GM23338 (cell line): ENCODE measurements at regions not wholly inside any gene's neighbourhood (a gene's known extent, or its start where the extent isn't known, plus 50 kb on each side); places are given as distances from the start of the nearest gene placed in this dataset.

Experiments used
- ATAC-seq: fragments of 200-7000 bp; cut with Tn5 transposase; 3 replicates; pipeline ENCODE4 v1.9.1; 2020
- DNase-seq: peaks from one replicate; pipeline ENCODE4 v3.0.0-alpha.2; 2015; ENCODE audit warnings: low spot score
- H2AFZ ChIP-seq: fragments of 200-600 bp; sonication (generic); 2 replicates; pipeline ENCODE4 v1.8.0; 2016; ENCODE audit warnings: antibody characterized with exemption, mild to moderate bottlenecking, moderate library complexity
- H3F3A ChIP-seq: fragments of 200-600 bp; sonication (generic); replicated peaks from 2 replicates; pipeline ENCODE4 v1.8.0; 2017; ENCODE audit warnings: antibody characterized with exemption, mixed run types, low read depth
- H3K27ac ChIP-seq: fragments of 200-600 bp; sonication (generic); 2 replicates; pipeline ENCODE4 v1.6.1; 2016; ENCODE audit warnings: low read depth
- H3K27me3 ChIP-seq: fragments of 200-600 bp; sonication (generic); 2 replicates; pipeline ENCODE4 v1.8.0; 2016; ENCODE audit warnings: mild to moderate bottlenecking, mixed run types, moderate library complexity; ENCODE audit not compliant: insufficient read depth
- H3K36me3 ChIP-seq: fragments of 200-600 bp; sonication (generic); 2 replicates; pipeline ENCODE4 v1.8.0; 2016; ENCODE audit warnings: mild to moderate bottlenecking; ENCODE audit not compliant: insufficient read depth
- H3K4me1 ChIP-seq: fragments of 200-600 bp; sonication (generic); 2 replicates; pipeline ENCODE4 v1.8.0; 2016; ENCODE audit warnings: mild to moderate bottlenecking, moderate library complexity; ENCODE audit not compliant: insufficient read depth
- H3K4me2 ChIP-seq: fragments of 200-600 bp; sonication (generic); 2 replicates; pipeline ENCODE4 v1.7.1; 2017; ENCODE audit warnings: mixed run types
- H3K4me3 ChIP-seq: fragments of 200-600 bp; sonication (generic); 2 replicates; pipeline ENCODE4 v1.6.1; 2016; ENCODE audit warnings: mixed run types
- H3K79me2 ChIP-seq: fragments of 200-600 bp; sonication (generic); replicated peaks from 2 replicates; pipeline ENCODE4 v1.8.0; 2017; ENCODE audit warnings: mild to moderate bottlenecking; ENCODE audit not compliant: insufficient read depth
- H3K9me2 ChIP-seq: fragments of 200-600 bp; sonication (generic); 2 replicates; pipeline ENCODE4 v1.8.0; 2017; ENCODE audit not compliant: insufficient read depth
- H4K20me1 ChIP-seq: fragments of 200-600 bp; sonication (generic); replicated peaks from 2 replicates; pipeline ENCODE4 v1.8.0; 2017; ENCODE audit warnings: mild to moderate bottlenecking; ENCODE audit not compliant: insufficient read depth
- H3K27ac Mint-ChIP-seq: 2 replicates; pipeline ENCODE4 v1.8.0; 2020; ENCODE audit warnings: inconsistent platforms, mild to moderate bottlenecking, moderate library complexity, mixed read lengths
- H3K27me3 Mint-ChIP-seq: 3 replicates; pipeline ENCODE4 v1.8.0; 2022; ENCODE audit warnings: low read depth, mild to moderate bottlenecking, moderate library complexity, mixed read lengths, inconsistent platforms; ENCODE audit not compliant: insufficient read depth, poor library complexity
- H3K36me3 Mint-ChIP-seq: 3 replicates; pipeline ENCODE4 v1.8.0; 2021; ENCODE audit warnings: low read depth, mild to moderate bottlenecking, inconsistent platforms, moderate library complexity, mixed read lengths
- H3K4me1 Mint-ChIP-seq: 3 replicates; pipeline ENCODE4 v1.8.0; 2020; ENCODE audit warnings: mild to moderate bottlenecking, inconsistent platforms, mixed read lengths
- H3K4me3 Mint-ChIP-seq: 3 replicates; pipeline ENCODE4 v1.8.0; 2021; ENCODE audit warnings: moderate library complexity, mild to moderate bottlenecking, inconsistent platforms, mixed read lengths
- H3K9me3 Mint-ChIP-seq: 3 replicates; pipeline ENCODE4 v1.8.0; 2020; ENCODE audit warnings: moderate library complexity, mild to moderate bottlenecking, inconsistent platforms, mixed read lengths
- CREB1 ChIP-seq: fragments of 250-450 bp; sonication (Bioruptor Pico); IDR thresholded peaks from 2 replicates; pipeline ENCODE4 v1.5.0; 2020; ENCODE audit warnings: low read depth, mild to moderate bottlenecking, moderate library complexity
- JUNB ChIP-seq: IDR thresholded peaks from one replicate; pipeline ENCODE4 v1.6.1; 2016; ENCODE audit warnings: antibody characterized with exemption; ENCODE audit not compliant: unreplicated experiment
- ZNF114 ChIP-seq: fragments of 250-450 bp; sonication (Bioruptor Pico); IDR thresholded peaks from 2 replicates; pipeline ENCODE4 v1.5.0; 2020; ENCODE audit warnings: mild to moderate bottlenecking, moderate library complexity
- TF ChIP-seq, protein P1 (sequence below): fragments of 250-450 bp; sonication (Bioruptor Pico); IDR thresholded peaks from 2 replicates; pipeline ENCODE4 v1.5.0; 2020; ENCODE audit warnings: mild to moderate bottlenecking, moderate library complexity

- TF ChIP-seq, protein P1, sequence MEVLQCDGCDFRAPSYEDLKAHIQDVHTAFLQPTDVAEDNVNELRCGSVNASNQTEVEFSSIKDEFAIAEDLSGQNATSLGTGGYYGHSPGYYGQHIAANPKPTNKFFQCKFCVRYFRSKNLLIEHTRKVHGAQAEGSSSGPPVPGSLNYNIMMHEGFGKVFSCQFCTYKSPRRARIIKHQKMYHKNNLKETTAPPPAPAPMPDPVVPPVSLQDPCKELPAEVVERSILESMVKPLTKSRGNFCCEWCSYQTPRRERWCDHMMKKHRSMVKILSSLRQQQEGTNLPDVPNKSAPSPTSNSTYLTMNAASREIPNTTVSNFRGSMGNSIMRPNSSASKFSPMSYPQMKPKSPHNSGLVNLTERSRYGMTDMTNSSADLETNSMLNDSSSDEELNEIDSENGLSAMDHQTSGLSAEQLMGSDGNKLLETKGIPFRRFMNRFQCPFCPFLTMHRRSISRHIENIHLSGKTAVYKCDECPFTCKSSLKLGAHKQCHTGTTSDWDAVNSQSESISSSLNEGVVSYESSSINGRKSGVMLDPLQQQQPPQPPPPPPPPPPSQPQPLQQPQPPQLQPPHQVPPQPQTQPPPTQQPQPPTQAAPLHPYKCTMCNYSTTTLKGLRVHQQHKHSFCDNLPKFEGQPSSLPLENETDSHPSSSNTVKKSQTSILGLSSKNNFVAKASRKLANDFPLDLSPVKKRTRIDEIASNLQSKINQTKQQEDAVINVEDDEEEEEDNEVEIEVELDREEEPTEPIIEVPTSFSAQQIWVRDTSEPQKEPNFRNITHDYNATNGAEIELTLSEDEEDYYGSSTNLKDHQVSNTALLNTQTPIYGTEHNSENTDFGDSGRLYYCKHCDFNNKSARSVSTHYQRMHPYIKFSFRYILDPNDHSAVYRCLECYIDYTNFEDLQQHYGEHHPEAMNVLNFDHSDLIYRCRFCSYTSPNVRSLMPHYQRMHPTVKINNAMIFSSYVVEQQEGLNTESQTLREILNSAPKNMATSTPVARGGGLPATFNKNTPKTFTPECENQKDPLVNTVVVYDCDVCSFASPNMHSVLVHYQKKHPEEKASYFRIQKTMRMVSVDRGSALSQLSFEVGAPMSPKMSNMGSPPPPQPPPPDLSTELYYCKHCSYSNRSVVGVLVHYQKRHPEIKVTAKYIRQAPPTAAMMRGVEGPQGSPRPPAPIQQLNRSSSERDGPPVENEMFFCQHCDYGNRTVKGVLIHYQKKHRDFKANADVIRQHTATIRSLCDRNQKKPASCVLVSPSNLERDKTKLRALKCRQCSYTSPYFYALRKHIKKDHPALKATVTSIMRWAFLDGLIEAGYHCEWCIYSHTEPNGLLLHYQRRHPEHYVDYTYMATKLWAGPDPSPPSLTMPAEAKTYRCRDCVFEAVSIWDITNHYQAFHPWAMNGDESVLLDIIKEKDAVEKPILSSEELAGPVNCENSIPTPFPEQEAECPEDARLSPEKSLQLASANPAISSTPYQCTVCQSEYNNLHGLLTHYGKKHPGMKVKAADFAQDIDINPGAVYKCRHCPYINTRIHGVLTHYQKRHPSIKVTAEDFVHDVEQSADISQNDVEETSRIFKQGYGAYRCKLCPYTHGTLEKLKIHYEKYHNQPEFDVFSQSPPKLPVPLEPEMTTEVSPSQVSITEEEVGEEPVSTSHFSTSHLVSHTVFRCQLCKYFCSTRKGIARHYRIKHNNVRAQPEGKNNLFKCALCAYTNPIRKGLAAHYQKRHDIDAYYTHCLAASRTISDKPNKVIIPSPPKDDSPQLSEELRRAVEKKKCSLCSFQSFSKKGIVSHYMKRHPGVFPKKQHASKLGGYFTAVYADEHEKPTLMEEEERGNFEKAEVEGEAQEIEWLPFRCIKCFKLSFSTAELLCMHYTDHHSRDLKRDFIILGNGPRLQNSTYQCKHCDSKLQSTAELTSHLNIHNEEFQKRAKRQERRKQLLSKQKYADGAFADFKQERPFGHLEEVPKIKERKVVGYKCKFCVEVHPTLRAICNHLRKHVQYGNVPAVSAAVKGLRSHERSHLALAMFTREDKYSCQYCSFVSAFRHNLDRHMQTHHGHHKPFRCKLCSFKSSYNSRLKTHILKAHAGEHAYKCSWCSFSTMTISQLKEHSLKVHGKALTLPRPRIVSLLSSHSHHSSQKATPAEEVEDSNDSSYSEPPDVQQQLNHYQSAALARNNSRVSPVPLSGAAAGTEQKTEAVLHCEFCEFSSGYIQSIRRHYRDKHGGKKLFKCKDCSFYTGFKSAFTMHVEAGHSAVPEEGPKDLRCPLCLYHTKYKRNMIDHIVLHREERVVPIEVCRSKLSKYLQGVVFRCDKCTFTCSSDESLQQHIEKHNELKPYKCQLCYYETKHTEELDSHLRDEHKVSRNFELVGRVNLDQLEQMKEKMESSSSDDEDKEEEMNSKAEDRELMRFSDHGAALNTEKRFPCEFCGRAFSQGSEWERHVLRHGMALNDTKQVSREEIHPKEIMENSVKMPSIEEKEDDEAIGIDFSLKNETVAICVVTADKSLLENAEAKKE = no peak
- TF ChIP-seq ZNF114 (CRISPR knock-in tag) (no peak), CREB1 (CRISPR knock-in tag) (no peak)
Observed at GRCh38 chr7:25946181-25946580, 205.8 kb upstream of the NFE2L3 start (continued).

DNA sequence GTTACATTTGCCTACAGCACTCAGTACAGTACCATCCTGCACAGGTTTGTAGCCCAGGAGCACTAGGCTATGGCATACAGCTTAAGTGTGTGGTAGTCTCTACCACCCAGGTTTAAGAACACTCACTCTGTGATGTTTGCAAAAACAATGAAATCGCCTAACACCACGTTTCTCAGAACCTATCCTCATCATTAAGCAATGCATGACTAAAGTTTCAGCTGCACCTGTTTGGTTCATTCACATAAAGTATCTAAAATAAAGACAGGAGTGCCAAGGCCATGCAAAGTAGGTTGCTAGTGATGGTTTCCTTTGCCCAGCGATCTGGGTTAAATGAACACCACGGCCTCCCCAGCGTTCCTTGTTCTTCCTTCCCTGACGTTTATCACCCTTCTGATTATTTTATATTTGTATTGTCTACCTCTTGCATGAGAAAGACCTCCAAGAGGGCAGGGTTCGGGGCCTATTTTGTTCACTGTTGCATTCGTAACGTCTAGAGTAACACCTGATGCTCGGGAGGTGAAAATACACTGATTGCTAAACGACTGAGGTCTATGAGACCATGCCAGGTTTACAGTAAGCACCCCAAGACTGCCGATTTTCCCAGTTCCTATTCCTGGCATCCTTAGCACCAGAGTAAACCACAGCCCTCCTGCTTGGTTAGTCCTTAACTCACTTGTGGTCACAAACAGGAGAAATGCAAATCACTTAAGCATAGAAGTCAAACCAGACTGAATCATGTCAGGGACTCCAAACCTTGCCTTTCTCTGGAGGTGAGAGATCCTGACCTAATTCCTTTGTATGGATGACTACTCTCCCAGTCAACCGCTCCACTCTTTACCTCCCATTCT lies 204.1 kb upstream of the NFE2L3 start:
- no peaks in the 10 kb centered on the region for H3K36me3 ChIP-seq
- Mint-ChIP-seq H3K36me3 (peaks cover 12% of the 10 kb centered on the region; the same call in 1 of the 3 replicates), H3K9me3 (peaks cover 3% of the 10 kb centered on the region; the same call in 2 of the 3 replicates), H3K27ac (no peak overlapping the region), H3K4me1 (peaks cover 46% of the 10 kb centered on the region), H3K27me3 (peaks cover 15% of the 10 kb centered on the region), H3K4me3 (no peak overlapping the region; the same call in 1 of the 3 replicates)
- 0 out of 2 replicates have a peak, but pooled peaks cover 8% of the 10 kb centered on the region for H4K20me1 ChIP-seq
- peaks cover 36% of the 10 kb centered on the region for H3K4me1 ChIP-seq
- peak overlapping the region; percentile 93 for H3K4me2 ChIP-seq
- TF ChIP-seq JUNB = no peak
- no peak for TF ChIP-seq ZNF114 (CRISPR knock-in tag)
- no peaks in the 10 kb centered on the region for H3F3A ChIP-seq
- H3K27ac ChIP-seq = no peak overlapping the region; the same call in 1 of the 2 replicates
- ATAC-seq (no peak), DNase-seq (no peak)
- H3K27me3 ChIP-seq = no peaks in the 10 kb centered on the region
- H2AFZ ChIP-seq = no peak overlapping the region
- peak overlapping the region; percentile 82 for H3K4me3 ChIP-seq
- H3K79me2 ChIP-seq = peaks cover 28% of the 10 kb centered on the region
- no peaks in the 10 kb centered on the region for H3K9me2 ChIP-seq
